ENCODE measurements at regions not wholly inside any gene's neighbourhood (a gene's known extent, or its start where the extent isn't known, plus 50 kb on each side); places are given as distances from the start of the nearest gene placed in this dataset.

DNA sequence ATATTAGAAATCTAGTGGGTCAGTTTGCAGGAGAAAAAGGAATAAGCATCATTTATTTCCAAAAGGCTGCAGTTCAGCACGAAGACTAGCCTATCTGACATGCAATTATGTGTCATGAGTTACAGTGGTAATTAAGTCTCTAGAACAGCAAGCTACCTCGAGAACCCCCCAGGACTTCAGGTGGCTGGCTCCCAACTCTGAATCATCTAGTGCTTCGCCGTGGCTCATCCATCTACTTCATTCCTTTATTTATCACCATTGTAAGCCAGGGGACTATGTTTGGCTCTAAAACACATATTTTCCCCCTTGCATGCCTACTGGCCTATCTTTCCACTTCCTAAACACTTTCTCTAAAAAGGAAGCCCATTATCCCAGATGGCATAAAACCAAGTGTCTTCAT is 121.6 kb downstream of the TXNL1 start (continued):
- TF ChIP-seq, protein P1, sequence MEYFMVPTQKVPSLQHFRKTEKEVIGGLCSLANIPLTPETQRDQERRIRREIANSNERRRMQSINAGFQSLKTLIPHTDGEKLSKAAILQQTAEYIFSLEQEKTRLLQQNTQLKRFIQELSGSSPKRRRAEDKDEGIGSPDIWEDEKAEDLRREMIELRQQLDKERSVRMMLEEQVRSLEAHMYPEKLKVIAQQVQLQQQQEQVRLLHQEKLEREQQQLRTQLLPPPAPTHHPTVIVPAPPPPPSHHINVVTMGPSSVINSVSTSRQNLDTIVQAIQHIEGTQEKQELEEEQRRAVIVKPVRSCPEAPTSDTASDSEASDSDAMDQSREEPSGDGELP (CRISPR knock-in tag; IDR thresholded peaks at IDR 0.05; ENCODE audit: borderline replicate concordance): no peak
- TF ChIP-seq NCOA2 (IDR thresholded peaks at IDR 0.05; ENCODE audit: partially characterized antibody in 2 of 2): no peak
- TF ChIP-seq, protein P2, sequence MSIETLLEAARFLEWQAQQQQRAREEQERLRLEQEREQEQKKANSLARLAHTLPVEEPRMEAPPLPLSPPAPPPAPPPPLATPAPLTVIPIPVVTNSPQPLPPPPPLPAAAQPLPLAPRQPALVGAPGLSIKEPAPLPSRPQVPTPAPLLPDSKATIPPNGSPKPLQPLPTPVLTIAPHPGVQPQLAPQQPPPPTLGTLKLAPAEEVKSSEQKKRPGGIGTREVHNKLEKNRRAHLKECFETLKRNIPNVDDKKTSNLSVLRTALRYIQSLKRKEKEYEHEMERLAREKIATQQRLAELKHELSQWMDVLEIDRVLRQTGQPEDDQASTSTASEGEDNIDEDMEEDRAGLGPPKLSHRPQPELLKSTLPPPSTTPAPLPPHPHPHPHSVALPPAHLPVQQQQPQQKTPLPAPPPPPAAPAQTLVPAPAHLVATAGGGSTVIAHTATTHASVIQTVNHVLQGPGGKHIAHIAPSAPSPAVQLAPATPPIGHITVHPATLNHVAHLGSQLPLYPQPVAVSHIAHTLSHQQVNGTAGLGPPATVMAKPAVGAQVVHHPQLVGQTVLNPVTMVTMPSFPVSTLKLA (conservative IDR thresholded peaks at IDR 0.05): no peak
- TF ChIP-seq, protein P3, sequence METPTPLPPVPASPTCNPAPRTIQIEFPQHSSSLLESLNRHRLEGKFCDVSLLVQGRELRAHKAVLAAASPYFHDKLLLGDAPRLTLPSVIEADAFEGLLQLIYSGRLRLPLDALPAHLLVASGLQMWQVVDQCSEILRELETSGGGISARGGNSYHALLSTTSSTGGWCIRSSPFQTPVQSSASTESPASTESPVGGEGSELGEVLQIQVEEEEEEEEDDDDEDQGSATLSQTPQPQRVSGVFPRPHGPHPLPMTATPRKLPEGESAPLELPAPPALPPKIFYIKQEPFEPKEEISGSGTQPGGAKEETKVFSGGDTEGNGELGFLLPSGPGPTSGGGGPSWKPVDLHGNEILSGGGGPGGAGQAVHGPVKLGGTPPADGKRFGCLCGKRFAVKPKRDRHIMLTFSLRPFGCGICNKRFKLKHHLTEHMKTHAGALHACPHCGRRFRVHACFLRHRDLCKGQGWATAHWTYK (CRISPR knock-in tag; IDR thresholded peaks at IDR 0.05): no peak
- no peak for TF ChIP-seq CHD4 (IDR thresholded peaks at IDR 0.05; ENCODE audit: insufficient read depth, insufficient replicate concordance, low read depth, low read length, poor library complexity, severe bottlenecking)
- no peak for TF ChIP-seq CHD2 (IDR thresholded peaks at IDR 0.05; ENCODE audit: low read depth, low read length)
- TF ChIP-seq BHLHE40 (IDR thresholded peaks at IDR 0.05; ENCODE audit: low read length): no peak
